HG03045 (cell line): ENCODE measurements at regions not wholly inside any gene's neighbourhood (a gene's known extent, or its start where the extent isn't known, plus 50 kb on each side); places are given as distances from the start of the nearest gene placed in this dataset.

Experiments used
- ATAC-seq: cut with Tn5 transposase; IDR thresholded peaks from one replicate; pipeline ENCODE4 v1.9.1; 2021; ENCODE audit warnings: mild to moderate bottlenecking, moderate library complexity; ENCODE audit not compliant: unreplicated experiment

GRCh38 chr13:106680796-106681472 is 113.0 kb upstream of the ARGLU1 start:
- ATAC-seq = no peak

GRCh38 chr13:106678646-106679418 is 110.9 kb upstream of the ARGLU1 start:
- ATAC-seq = no peak

- ATAC-seq = no peak
These were observed 107.4 kb upstream of the ARGLU1 start for GRCh38 chr13:106675311-106675710.

GRCh38 chr13:106660746-106661625 is 93.0 kb upstream of the ARGLU1 start:
- ATAC-seq = no peak

- no peak for ATAC-seq
These were observed 89.2 kb upstream of the ARGLU1 start for GRCh38 chr13:106657104-106657503.

- no peak for ATAC-seq
These were observed 88.2 kb upstream of the ARGLU1 start for GRCh38 chr13:106656186-106656585.

GRCh38 chr13:106651442-106651841 is 83.5 kb upstream of the ARGLU1 start:
- ATAC-seq = no peak

- ATAC-seq = no peak
These were observed 82.8 kb upstream of the ARGLU1 start for GRCh38 chr13:106650690-106651205.

GRCh38 chr13:106649495-106649894 is 81.6 kb upstream of the ARGLU1 start:
- no peak for ATAC-seq

- ATAC-seq = no peak
These were observed 72.6 kb upstream of the ARGLU1 start for GRCh38 chr13:106640515-106640914.

GRCh38 chr13:106637519-106637918 is 69.6 kb upstream of the ARGLU1 start:
- ATAC-seq = no peak

GRCh38 chr13:106636492-106636891 is 68.6 kb upstream of the ARGLU1 start:
- ATAC-seq = no peak

GRCh38 chr13:106635616-106636015 is 67.7 kb upstream of the ARGLU1 start:
- ATAC-seq = no peak

- ATAC-seq = no peak
These were observed 65.4 kb upstream of the ARGLU1 start for GRCh38 chr13:106633321-106633720.

GRCh38 chr13:106630650-106631049 is 62.7 kb upstream of the ARGLU1 start:
- no peak for ATAC-seq

- ATAC-seq = no peak
These were observed 62.2 kb upstream of the ARGLU1 start for GRCh38 chr13:106630162-106630561.

GRCh38 chr13:106628936-106629659 is 61.2 kb upstream of the ARGLU1 start:
- no peak for ATAC-seq

- ATAC-seq = no peak
These were observed 58.5 kb upstream of the ARGLU1 start for GRCh38 chr13:106626473-106626872.

- ATAC-seq = no peak
These were observed 57.6 kb upstream of the ARGLU1 start for GRCh38 chr13:106625578-106625977.

- ATAC-seq = no peak
These were observed 56.0 kb upstream of the ARGLU1 start for GRCh38 chr13:106623799-106624460.
